Islet precursor cell (in vitro differentiated cells): ENCODE measurements at regions not wholly inside any gene's neighbourhood (a gene's known extent, or its start where the extent isn't known, plus 50 kb on each side); places are given as distances from the start of the nearest gene placed in this dataset.

ENCODE experiments used
- DNase-seq: peaks from one replicate; pipeline ENCODE4 v3.0.0-alpha.2; 2018

GRCh38 chr3:24033818-24034217, 88.7 kb downstream of the NR1D2 start:
- DNase-seq: no peak

DNA sequence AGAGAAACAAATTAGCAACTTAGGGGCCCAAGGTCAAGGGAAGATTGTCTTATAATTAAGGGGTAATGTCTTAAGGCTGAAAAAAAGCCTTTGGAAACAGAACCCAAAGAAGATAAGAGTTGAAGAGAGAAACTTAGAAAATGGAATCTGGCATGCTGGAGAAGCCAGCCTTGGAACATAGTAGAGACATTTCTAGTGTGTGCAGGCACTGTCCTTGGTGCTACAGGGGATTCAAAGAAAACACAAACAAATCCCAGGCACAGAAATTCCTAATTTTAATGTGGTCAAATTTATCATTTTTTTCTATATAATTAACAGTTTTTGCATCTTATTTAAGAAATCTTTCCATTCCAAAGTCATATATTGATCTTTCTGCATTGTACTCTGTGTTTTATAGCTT, 89.4 kb downstream of the NR1D2 start:
- DNase-seq: no peak

DNA sequence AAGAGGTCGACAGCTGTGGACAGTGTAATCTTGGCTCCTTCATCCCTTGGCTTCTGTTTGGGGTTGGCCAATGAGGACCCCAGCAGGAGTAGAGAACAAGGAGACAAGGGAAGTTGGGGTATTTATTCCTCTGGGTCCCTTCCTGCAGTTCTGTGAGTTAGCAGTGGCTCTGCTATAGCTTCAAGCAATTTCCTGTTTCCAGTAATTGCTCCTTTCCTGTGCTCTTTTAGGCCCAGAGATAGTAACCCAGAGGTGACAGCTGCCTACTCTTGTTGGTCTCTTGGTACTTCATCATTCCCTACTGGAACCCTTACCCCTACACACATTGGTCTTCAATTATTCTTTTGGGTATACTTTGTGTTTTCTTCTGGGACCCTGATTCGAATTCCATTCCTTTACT, 92.9 kb downstream of the NR1D2 start:
- DNase-seq: no peak

- DNase-seq: no peak
Measured at GRCh38 chr3:24040311-24040710, 95.2 kb downstream of the NR1D2 start.

DNA sequence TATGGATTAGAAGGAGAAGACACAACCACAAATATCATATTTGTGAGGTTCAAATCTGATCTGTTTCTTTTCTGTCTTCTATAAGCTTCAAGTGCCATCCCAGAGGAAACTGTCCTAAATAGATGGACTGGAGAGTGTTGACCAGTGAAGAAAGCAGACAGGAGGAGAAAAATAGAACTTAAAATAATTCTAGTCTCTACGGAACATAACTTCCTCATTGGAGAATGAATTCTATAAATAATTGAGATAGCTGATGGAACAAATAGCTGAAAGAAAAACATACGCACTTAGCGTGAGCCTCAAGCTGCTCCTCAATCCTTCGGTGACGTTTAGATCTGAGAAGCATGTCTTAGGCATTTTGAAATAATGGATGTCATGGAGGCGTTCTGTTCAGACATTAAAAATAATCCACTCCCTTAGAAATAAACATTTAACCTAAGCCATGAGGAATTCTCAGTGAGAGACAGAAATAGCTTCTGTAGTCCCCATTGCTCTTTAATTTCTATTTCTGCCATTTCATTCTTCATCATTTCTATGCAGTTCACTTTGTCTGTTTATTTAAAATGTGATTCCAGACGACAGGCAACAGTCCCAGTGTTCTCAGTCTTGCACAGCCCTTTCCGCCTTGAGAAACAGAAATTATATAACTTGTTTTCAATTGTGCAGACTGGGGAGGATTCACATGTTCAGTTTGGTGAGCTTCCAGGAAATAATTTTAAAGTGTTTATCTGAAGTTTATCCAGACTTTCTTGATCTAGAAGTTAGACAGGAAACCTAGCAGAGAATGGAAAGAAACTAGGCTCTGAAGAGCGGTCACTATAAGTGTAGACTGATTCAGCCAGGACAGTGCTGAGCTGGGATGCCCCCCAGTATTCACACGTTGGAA, 97.3 kb downstream of the NR1D2 start:
- DNase-seq: no peak

DNA sequence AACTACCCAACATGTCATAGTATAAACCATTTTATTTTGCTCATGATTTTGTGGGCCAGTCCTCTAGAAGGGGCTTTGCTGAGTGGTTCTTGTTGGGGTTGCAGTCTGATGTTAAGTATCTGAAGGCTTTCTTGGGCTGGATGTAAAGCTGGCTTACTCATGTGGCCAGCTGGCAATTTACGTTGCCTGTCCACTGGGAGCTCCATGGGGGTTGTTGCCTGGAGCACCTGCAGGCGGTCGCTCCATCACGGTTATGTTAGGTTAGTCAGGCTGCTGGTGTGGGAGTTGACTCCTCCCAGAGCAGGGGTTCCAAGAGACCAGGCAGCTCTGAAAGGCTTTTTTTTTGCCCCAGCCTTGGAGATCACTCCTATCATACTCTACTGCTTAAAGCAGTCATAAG, 98.1 kb downstream of the NR1D2 start:
- no peak for DNase-seq

- no peak for DNase-seq
Measured at GRCh38 chr3:24043985-24044384, 98.9 kb downstream of the NR1D2 start.

DNA sequence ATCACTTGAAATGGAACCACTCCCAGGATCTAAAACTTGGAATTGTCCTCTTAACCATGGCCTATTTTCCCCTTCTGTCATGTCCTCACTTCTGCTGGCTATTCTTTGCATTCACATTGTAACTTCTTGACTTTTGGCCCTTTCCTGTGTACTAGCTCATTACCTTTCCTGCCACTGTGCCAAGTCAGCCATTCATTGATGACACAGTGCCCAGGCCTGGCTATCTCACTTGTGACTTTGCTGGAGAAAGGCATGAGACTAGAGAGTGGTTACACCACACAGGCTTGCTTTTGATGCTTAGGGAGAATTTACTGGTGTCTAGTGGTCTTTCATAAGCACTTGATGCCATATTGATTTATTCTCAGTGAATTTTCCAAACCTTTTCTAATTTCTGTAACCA, 101.1 kb downstream of the NR1D2 start:
- no peak for DNase-seq

DNA sequence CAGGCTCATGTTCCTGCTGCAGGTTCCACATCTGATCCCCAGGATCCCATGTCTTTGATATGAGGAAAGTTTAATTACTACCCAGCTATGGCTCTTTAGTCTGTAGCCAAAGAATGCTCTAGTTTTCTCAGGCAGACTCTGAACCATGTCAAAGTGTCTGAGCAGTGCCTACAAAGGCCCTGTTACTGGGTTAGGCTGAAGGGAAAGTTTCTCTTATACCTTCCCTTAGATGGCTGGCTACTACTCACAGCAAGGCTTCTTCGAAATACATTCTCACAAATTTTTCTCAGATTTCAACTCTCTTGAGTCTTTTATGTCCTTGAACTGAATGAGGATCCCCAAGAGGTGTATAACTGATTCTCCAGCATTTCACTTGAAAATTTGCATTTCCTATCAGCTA, 102.4 kb downstream of the NR1D2 start:
- no peak for DNase-seq

GRCh38 chr3:24048843-24049242, 103.8 kb downstream of the NR1D2 start:
- DNase-seq: no peak

DNA sequence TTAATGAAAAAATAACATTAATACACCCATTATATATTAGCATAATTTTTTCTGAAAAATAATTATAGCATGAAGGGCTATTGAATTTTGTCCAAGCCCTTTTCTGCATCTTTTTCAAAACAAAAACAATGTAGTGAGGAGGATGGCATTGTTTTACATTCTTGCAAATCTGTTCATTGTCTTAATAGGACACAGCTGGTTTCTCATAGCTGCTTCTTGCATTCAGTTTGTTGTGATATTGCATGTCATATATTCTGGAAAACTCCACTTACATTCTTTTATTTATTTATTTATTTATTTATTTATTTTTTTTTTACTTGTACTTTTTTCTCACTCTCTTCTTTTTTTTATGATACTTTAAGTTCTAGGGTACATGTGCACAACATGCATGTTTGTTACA, 107.4 kb downstream of the NR1D2 start:
- no peak for DNase-seq

DNA sequence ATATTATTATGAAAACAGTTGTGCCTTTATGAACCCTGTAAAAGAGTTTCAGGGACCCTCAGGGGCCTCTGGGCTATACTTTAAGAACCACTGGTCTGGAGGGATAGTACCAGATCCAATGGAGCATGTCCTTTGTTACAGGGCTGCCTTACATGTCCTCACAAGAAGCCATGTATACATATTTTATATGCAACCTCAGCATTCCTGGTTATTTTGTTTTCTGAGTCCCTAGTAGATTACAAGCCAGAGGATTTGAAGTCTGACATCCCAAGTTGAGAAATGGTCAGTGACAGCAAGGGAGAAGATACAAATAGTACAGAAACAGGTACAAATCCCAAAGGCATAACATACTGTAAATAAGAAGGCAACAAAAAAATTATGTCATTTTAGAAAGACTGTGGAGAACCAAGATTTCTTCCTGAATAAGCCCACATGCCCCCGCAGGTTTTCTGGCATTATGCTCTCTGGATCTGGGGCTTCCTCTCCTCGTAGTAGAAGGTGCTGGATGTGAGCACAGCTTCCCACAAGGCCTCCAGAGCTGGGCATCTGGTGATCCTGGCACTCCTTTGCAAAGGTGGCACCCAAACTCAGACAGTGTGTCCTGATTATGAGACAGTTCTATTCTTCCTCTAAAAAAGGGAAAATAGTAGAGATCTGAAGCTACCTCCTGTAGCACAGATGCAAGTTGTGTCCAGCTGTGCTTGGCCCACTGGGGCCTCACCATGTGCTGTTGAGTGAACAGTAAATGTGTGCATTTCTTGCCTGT, 114.0 kb downstream of the NR1D2 start:
- no peak for DNase-seq

DNA sequence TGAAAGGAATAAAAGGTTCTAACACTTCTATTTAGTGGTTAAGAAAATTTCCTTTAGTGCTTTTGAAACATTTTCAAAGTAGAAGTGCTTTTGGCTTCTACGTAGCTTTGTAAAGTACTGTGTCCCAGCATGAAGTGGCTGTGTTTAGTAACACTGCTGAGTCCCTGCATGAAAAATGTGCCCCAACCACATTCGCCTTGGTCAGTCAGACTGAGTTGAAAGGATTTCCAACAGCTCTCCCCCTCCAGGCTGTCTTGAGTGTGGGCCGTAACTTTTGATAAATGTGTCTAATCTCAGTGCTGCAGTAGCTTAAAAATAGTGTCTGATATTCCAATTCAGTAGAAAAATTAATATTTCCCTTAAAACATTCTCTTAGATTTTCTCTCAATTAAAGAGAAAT, 115.0 kb downstream of the NR1D2 start:
- peak; percentile 88 for DNase-seq

GRCh38 chr3:24062916-24063315, 117.8 kb downstream of the NR1D2 start:
- DNase-seq: no peak
